HEK293 (cell line): ENCODE measurements at regions not wholly inside any gene's neighbourhood (a gene's known extent, or its start where the extent isn't known, plus 50 kb on each side); places are given as distances from the start of the nearest gene placed in this dataset.

Experiments
- BCL11A ChIP-seq: fragments of 450-650 bp; formaldehyde crosslinking; IDR thresholded peaks from 2 replicates; pipeline ENCODE4 v1.5.1; 2016; ENCODE audit warnings: low read depth, missing biosample characterization, missing genetic modification characterization
- HOXD13 ChIP-seq: sonication (generic); formaldehyde crosslinking; IDR thresholded peaks from 2 replicates; pipeline ENCODE4 v1.8.0; 2022; ENCODE audit warnings: missing genetic modification reagents, borderline replicate concordance
- ZBTB1 ChIP-seq: fragments of 450-650 bp; formaldehyde crosslinking; IDR thresholded peaks from 2 replicates; pipeline ENCODE4 v1.5.1; 2016; ENCODE audit warnings: missing biosample characterization, missing genetic modification characterization
- ZNF140 ChIP-seq: fragments of 450-650 bp; formaldehyde crosslinking; IDR thresholded peaks from 2 replicates; pipeline ENCODE4 v1.5.1; 2016; ENCODE audit warnings: missing biosample characterization, missing genetic modification characterization
- ZNF184 ChIP-seq: fragments of 450-650 bp; IDR thresholded peaks from 2 replicates; pipeline ENCODE4 v1.5.1; 2018; ENCODE audit warnings: missing biosample characterization, mild to moderate bottlenecking, missing genetic modification characterization
- ZNF266 ChIP-seq: fragments of 450-650 bp; formaldehyde crosslinking; IDR thresholded peaks from 2 replicates; pipeline ENCODE4 v1.5.1; 2016; ENCODE audit warnings: missing biosample characterization, missing genetic modification characterization, low read depth
- ZNF274 ChIP-seq, 2 experiments: fragments of 200-500 bp in 1 of 2; fragments of 450-650 bp in 1 of 2; sonication (Bioruptor generic) in 1 of 2; formaldehyde crosslinking in 1 of 2; IDR thresholded peaks; 2 replicates each; pipeline versions ENCODE4 v1.5.1 to v1.6.1; 2014 to 2016; ENCODE audit warnings: borderline replicate concordance in 1 of 2, inconsistent platforms in 1 of 2, low read length in 1 of 2, missing biosample characterization in 1 of 2, missing genetic modification characterization in 1 of 2
- ZNF311 ChIP-seq: fragments of 450-650 bp; formaldehyde crosslinking; IDR thresholded peaks from 2 replicates; pipeline ENCODE4 v1.5.1; 2017; ENCODE audit warnings: missing biosample characterization, missing genetic modification characterization, borderline replicate concordance
- ZNF423 ChIP-seq: fragments of 450-650 bp; formaldehyde crosslinking; IDR thresholded peaks from 2 replicates; pipeline ENCODE4 v1.5.1; 2016; ENCODE audit warnings: missing biosample characterization, missing genetic modification characterization
- ZNF549 ChIP-seq: fragments of 450-650 bp; IDR thresholded peaks from 2 replicates; pipeline ENCODE4 v1.5.1; 2018; ENCODE audit warnings: missing biosample characterization, missing genetic modification characterization, mild to moderate bottlenecking, inconsistent platforms, moderate library complexity
- TF ChIP-seq, protein P1 (sequence below): fragments of 450-650 bp; formaldehyde crosslinking; IDR thresholded peaks from 2 replicates; pipeline ENCODE4 v1.5.1; 2016; ENCODE audit warnings: missing biosample characterization, missing genetic modification characterization

DNA sequence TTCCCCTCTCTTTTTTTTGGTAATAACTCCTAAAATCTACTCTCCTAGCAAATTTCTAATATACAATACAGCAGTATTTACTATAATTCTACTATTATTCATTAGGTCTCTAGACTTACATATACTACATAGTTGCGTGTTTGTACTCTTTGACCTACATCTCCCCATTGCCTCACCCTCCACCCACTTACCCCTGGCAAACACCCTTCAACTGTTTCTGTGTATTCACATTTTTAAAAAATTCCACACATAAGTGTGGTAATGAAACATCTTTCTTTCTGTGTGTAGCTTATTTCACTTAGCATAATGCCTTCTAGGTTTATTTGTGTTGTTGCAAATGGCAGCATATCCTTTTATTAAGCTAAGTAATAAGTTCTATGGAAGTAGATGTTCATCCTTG is 336.0 kb downstream of the CCDC85A start:
- TF ChIP-seq, protein P1, sequence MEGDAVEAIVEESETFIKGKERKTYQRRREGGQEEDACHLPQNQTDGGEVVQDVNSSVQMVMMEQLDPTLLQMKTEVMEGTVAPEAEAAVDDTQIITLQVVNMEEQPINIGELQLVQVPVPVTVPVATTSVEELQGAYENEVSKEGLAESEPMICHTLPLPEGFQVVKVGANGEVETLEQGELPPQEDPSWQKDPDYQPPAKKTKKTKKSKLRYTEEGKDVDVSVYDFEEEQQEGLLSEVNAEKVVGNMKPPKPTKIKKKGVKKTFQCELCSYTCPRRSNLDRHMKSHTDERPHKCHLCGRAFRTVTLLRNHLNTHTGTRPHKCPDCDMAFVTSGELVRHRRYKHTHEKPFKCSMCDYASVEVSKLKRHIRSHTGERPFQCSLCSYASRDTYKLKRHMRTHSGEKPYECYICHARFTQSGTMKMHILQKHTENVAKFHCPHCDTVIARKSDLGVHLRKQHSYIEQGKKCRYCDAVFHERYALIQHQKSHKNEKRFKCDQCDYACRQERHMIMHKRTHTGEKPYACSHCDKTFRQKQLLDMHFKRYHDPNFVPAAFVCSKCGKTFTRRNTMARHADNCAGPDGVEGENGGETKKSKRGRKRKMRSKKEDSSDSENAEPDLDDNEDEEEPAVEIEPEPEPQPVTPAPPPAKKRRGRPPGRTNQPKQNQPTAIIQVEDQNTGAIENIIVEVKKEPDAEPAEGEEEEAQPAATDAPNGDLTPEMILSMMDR (tag by site-specific recombination): no peak
- TF ChIP-seq ZBTB1 (tag by site-specific recombination): no peak
- TF ChIP-seq BCL11A (tag by site-specific recombination): no peak
- TF ChIP-seq ZNF266: no peak
- no peak for TF ChIP-seq ZNF311
- TF ChIP-seq HOXD13 (CRISPR knock-in tag): no peak
- TF ChIP-seq ZNF140 (tag by site-specific recombination): no peak
- no peak for TF ChIP-seq ZNF423 (tag by site-specific recombination)
- no peak for TF ChIP-seq ZNF184
- TF ChIP-seq ZNF549 (tag by site-specific recombination): no peak
- TF ChIP-seq ZNF274 (IDR thresholded peaks at IDR 0.05; ENCODE audit: low read length): no peak
- TF ChIP-seq ZNF274 (tag by site-specific recombination; IDR thresholded peaks at IDR 0.05; ENCODE audit: borderline replicate concordance): no peak
